Mammary epithelial cell (primary cell): ENCODE measurements at regions not wholly inside any gene's neighbourhood (a gene's known extent, or its start where the extent isn't known, plus 50 kb on each side); places are given as distances from the start of the nearest gene placed in this dataset.

Experiments
- EZH2 ChIP-seq: IDR thresholded peaks from 2 replicates; pipeline ENCODE4 v1.6.1; 2012; ENCODE audit warnings: low read length, inconsistent platforms, borderline replicate concordance
- TF ChIP-seq, protein P1 (sequence below), 2 donors: IDR thresholded peaks in 1 of 2; conservative IDR thresholded peaks in 1 of 2; 2 replicates each; pipeline ENCODE4 v1.5.1; 2011 to 2012; ENCODE audit warnings: inconsistent platforms in 2 of 2, low read length in 2 of 2, mild to moderate bottlenecking in 2 of 2, control low read depth in 1 of 2, low read depth in 1 of 2; ENCODE audit not compliant: insufficient read depth in 1 of 2; ENCODE audit errors: extremely low read depth in 1 of 2

GRCh38 chr2:64936809-64937208 lies 52.4 kb upstream of the SLC1A4 start:
- TF ChIP-seq, protein P1, sequence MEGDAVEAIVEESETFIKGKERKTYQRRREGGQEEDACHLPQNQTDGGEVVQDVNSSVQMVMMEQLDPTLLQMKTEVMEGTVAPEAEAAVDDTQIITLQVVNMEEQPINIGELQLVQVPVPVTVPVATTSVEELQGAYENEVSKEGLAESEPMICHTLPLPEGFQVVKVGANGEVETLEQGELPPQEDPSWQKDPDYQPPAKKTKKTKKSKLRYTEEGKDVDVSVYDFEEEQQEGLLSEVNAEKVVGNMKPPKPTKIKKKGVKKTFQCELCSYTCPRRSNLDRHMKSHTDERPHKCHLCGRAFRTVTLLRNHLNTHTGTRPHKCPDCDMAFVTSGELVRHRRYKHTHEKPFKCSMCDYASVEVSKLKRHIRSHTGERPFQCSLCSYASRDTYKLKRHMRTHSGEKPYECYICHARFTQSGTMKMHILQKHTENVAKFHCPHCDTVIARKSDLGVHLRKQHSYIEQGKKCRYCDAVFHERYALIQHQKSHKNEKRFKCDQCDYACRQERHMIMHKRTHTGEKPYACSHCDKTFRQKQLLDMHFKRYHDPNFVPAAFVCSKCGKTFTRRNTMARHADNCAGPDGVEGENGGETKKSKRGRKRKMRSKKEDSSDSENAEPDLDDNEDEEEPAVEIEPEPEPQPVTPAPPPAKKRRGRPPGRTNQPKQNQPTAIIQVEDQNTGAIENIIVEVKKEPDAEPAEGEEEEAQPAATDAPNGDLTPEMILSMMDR (conservative IDR thresholded peaks at IDR 0.05 in 1 of 2, IDR thresholded peaks at IDR 0.05 in 1 of 2; ENCODE audit: extremely low read depth in 1 of 2, insufficient read depth in 1 of 2, low read depth in 1 of 2, low read length in 2 of 2), result no peak
- no peak for TF ChIP-seq EZH2
